ENCODE measurements at regions not wholly inside any gene's neighbourhood (a gene's known extent, or its start where the extent isn't known, plus 50 kb on each side); places are given as distances from the start of the nearest gene placed in this dataset.

GRCh38 chr7:120221666-120222065 is 51.3 kb upstream of the KCND2 start:
- TF ChIP-seq POLR2A (IDR thresholded peaks at IDR 0.05) = no peak
- TF ChIP-seq, protein P1, sequence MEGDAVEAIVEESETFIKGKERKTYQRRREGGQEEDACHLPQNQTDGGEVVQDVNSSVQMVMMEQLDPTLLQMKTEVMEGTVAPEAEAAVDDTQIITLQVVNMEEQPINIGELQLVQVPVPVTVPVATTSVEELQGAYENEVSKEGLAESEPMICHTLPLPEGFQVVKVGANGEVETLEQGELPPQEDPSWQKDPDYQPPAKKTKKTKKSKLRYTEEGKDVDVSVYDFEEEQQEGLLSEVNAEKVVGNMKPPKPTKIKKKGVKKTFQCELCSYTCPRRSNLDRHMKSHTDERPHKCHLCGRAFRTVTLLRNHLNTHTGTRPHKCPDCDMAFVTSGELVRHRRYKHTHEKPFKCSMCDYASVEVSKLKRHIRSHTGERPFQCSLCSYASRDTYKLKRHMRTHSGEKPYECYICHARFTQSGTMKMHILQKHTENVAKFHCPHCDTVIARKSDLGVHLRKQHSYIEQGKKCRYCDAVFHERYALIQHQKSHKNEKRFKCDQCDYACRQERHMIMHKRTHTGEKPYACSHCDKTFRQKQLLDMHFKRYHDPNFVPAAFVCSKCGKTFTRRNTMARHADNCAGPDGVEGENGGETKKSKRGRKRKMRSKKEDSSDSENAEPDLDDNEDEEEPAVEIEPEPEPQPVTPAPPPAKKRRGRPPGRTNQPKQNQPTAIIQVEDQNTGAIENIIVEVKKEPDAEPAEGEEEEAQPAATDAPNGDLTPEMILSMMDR (IDR thresholded peaks at IDR 0.05 in 4 of 5, conservative IDR thresholded peaks at IDR 0.05 in 1 of 5) = no peak

Data from gastrocnemius medialis (tissue), 4 donors.